GM20000 (cell line): ENCODE measurements at regions not wholly inside any gene's neighbourhood (a gene's known extent, or its start where the extent isn't known, plus 50 kb on each side); places are given as distances from the start of the nearest gene placed in this dataset.

Experiments
- DNase-seq: peaks from one replicate; pipeline ENCODE4 v3.0.0; 2012; ENCODE audit warnings: low spot score
- TF ChIP-seq, protein P1 (sequence below): IDR thresholded peaks from 2 replicates; pipeline ENCODE4 v1.5.1; 2012; ENCODE audit warnings: mild to moderate bottlenecking, control low read depth; ENCODE audit errors: extremely low read depth, missing control alignments

DNA sequence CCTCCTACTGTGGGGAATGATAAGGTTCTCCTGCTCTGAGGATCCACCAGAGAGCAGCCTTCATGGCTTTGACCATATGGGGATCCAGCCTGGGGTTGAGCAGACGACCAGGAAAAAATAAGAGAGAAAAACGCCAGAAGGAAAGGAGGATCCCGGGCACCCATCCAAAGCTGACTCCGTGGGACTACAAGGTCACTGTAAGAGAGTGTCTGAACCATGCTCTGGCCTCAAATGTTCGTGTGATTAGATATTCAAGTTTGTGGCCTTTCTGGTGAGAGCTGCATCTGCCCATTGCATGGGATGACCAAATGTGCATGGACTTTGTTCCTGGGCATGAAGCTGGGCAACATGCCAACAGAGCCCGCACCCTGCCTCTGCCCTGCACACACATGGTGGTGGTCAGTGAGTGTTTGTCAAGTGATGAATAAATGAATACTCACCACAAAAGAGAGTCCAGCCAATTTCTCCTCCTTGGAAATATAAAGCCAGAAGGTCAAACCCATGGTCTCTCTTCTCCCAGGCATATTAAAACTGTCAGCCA lies 346.0 kb upstream of the GATB start:
- TF ChIP-seq, protein P1, sequence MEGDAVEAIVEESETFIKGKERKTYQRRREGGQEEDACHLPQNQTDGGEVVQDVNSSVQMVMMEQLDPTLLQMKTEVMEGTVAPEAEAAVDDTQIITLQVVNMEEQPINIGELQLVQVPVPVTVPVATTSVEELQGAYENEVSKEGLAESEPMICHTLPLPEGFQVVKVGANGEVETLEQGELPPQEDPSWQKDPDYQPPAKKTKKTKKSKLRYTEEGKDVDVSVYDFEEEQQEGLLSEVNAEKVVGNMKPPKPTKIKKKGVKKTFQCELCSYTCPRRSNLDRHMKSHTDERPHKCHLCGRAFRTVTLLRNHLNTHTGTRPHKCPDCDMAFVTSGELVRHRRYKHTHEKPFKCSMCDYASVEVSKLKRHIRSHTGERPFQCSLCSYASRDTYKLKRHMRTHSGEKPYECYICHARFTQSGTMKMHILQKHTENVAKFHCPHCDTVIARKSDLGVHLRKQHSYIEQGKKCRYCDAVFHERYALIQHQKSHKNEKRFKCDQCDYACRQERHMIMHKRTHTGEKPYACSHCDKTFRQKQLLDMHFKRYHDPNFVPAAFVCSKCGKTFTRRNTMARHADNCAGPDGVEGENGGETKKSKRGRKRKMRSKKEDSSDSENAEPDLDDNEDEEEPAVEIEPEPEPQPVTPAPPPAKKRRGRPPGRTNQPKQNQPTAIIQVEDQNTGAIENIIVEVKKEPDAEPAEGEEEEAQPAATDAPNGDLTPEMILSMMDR: no peak
- DNase-seq: no peak

DNA sequence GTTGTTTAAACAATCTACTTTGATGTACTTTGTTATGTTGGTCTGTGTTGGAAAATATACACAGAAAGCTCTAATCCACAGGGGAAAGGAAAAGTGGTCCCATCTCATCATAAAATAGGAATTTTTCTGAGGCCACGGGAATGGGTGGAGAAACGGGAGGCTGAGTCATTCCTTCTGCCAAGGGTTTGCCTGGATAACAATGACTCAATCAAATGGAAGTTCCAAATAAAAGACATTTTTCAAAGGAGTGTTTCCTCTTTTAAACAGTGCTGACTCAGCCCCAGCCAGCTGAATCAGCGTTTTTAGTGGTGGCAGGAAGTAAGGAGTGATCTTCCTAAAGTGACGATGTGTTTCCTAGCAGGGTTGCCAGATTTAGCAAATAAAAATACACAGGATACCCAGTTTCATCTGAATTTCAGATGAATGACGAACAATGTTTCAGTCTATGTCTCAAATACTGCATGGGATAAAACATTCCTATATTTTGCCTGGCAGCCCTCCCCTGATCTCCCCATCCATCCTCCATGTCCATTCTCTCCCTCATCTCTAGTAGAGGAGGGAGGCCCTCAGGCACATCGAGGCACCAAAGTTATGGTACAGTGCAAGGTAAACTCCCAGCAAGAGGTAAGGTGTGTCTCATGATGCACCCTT lies 345.4 kb upstream of the GATB start:
- TF ChIP-seq, protein P1: no peak
- DNase-seq: no peak

DNA sequence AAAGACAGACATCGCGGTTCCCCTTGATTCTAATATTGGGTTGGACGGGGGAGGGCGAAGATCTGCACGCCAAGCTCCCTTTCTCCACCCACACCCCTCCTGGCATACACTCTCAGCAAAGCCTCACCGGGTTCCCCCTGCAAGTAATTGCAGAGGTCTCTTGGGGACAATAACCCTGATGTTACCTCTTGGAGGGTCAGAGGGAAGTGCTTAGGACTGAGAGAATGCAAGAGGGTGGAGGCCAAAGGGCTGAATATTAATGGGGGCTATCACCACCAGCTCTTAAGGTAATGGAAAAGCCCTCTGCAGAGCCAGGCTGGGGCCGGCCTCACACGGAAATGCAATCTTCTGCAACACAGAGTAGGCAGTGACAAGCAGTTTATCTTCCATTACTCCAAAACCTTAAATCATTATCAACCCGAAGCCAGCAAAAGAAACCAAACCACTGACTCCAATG lies 344.1 kb upstream of the GATB start:
- TF ChIP-seq, protein P1: no peak

DNA sequence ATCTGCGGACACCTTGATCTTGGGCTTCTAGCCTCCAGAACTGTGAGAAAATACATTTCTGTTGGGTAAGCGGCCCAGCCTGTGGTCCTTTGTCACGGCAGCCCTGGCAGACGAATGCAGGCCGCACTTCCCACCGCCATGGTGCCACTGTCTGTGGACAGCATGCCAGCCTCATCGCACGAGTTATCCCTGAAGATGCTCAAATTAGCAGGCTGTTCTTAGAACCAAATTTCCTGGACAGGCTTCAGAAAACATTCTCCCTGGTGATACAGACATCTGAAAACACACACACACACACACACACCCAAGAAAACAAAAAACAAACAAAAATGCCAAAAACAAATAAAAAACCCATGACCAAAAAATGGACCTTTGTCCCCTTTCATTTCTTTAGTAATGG lies 343.5 kb upstream of the GATB start:
- TF ChIP-seq, protein P1: no peak

More for the DNA sequence above, 344.1 kb upstream of the GATB start:
- no peak for DNase-seq

DNA sequence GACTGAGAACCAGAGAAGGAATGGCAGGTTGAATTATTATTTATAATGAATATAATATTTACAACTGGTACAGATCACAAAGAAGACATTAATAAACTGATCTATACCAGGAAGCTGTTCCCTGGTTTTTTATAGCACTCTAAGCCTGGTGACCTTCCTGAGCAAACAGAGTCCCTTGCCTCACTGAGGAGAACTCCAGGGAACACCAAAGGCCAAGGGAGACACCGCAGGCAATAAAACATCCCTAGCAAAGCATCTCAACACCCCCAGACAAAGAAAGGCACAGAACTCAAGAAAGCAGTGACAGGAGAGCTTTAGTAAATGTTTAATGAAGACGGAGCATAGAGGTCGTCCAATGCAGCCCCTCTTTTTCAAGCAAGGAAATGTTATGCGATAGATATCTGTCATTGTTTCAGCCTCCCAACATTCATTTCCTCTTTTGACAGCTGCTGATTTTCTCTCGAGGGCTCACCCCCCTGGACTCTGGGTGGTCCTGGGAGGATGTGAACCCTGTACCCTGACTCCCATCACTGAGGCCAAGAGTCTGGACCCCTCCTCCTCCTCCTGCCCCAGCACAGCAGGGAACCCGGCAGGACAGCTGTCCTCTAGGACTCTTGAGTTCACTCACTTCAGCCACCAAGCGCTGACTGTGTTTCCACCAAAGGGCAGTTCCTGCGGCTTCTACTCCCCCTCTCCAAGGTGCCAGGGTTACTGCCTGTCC lies 342.5 kb upstream of the GATB start:
- TF ChIP-seq, protein P1: no peak
- no peak for DNase-seq

More for the DNA sequence above, 343.5 kb upstream of the GATB start:
- DNase-seq: no peak

DNA sequence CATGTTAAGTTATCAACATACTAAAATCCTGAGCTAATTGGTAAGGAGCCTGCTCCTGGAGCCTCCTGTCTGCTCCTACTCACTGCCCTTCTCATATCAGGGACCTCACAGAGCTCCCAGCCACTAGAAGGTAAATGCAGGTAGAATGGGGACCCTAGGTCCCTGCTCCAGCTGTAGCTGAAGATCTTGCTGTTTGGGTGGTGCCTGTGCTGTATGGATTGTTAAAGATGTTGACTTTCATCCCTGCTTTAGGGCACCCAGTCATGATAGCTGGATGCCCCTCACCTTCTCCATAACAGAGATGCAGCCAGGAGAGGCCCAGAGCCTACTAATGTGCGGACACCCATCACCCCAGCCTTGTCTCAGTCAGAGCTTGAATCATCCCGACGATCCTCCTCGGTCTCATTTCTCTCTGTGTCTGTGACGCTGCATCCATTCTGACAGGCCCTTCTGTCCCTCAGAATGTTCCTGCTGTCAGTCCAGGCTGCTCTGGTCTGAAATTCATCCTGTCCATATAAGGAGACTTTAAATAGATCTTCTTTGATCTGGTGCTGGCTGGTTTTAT lies 341.7 kb upstream of the GATB start:
- no peak for DNase-seq
- TF ChIP-seq, protein P1: no peak
